ENCODE measurements at regions not wholly inside any gene's neighbourhood (a gene's known extent, or its start where the extent isn't known, plus 50 kb on each side); places are given as distances from the start of the nearest gene placed in this dataset.
"Not testable (repeated sequence)": the region's sequence is repeated elsewhere in the genome, so short reads cannot be mapped to it uniquely, and the experiment has no call there.

GRCh38 chr2:111316881-111317549 lies 196.3 kb downstream of the BCL2L11 start:
- not testable (repeated sequence) for DNase-seq (ENCODE audit: low spot score)

DNA sequence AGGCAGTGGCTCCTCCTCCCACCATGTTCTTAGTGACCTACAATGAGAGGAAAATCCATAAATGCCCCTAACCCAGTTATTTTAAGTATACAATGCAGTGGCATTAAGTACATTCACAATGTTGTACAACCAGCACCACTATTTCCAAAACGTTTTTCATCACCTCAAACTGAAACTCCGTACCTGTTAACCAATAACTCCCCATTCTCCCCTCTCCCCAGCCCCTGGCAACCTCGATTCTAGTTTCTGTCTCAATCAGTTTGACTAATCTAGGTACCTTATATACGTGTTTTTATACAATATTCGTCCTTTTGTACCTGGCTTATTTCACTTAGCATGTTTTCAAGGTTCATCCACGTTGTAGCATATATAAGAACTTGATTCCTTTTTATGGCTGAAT lies 198.8 kb downstream of the BCL2L11 start:
- not testable (repeated sequence) for DNase-seq (ENCODE audit: low spot score)

DNA sequence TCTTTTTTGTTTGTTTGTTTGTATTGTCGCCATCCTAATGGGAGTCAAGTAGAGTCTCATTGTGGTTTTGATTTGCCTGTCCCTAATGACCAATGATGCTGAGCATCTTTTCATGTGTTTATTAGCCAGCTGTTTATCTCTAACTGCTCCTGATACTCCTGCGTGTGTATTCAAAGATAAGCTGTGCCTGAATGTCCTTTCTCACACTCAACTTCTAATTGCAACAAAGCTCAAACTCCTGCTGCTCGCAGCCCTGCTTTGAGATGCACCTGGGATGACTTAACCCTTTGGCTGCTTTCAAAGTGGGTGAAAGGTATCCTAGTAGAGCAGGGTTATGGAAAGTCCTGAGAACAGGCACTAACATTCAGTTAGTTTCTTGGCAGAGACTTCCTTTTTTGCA lies 199.6 kb downstream of the BCL2L11 start:
- DNase-seq (ENCODE audit: low spot score): not testable (repeated sequence)

- DNase-seq (ENCODE audit: low spot score): not testable (repeated sequence)
Observed at GRCh38 chr2:111320965-111321364, 200.3 kb downstream of the BCL2L11 start.

GRCh38 chr2:111323384-111323783 lies 202.7 kb downstream of the BCL2L11 start:
- DNase-seq (ENCODE audit: low spot score): not testable (repeated sequence)

GRCh38 chr2:111327726-111328125 lies 207.0 kb downstream of the BCL2L11 start:
- not testable (repeated sequence) for DNase-seq (ENCODE audit: low spot score)

DNA sequence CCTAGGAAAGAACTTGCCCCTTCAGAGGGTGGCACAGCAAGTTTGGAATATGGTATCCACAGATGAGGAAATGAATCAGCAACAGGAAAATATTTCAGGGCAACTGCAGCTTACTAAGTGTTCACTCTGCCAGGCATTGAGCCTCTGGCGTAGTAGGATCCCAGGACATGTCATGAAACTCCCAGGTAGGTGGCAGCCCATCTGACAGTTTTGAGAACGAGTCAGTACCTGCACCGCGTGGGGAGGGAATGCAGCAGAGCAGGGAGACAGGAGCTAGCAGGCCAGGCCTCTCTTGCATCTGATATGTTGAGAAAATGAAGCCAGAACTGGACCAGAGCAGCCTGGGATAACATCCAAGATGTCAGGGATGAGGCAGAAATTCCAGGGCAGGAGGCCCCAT lies 208.6 kb downstream of the BCL2L11 start:
- DNase-seq (ENCODE audit: low spot score): not testable (repeated sequence)

- DNase-seq (ENCODE audit: low spot score): not testable (repeated sequence)
Observed at GRCh38 chr2:111331099-111331724, 210.5 kb downstream of the BCL2L11 start.

GRCh38 chr2:111335220-111335907 lies 214.7 kb downstream of the BCL2L11 start:
- DNase-seq (ENCODE audit: low spot score): not testable (repeated sequence)

DNA sequence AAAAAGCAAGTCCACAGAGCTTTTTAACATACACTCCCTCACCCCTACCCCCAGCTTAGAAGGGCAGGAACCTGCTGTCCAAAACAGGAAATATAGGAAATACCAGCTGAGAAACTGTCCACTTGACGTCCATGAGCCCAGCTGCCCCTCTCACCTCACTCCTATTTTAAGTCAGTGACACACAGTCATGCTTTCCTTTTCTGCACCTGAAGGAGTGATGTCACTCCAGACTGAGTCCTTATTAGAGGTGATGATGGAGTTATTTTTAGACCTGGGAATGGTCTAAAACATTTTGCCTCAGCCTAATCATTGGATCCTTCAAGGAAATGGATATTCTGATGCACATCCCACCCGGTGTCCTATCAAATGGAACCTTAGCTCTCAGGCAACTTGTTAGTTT lies 217.8 kb downstream of the BCL2L11 start:
- not testable (repeated sequence) for DNase-seq (ENCODE audit: low spot score)

DNA sequence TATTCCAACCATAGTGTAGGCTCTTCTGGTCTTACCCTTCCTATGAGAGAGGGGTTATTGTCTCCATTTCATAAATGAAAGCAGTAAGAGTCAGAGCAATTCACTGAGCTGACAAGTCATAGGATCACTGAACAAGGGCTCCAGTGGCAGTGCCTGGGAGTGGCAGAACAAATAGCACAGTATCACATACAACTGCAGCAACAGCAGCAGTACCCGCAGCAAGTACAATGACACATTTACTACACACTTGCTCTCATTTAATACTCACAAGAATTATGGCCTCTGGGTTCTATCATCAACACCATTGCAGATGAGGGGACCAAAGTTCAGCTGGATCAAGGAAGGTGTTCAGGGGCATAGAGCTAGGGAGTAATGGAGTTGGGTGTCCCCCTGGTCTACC lies 218.8 kb downstream of the BCL2L11 start:
- DNase-seq (ENCODE audit: low spot score): not testable (repeated sequence)

GRCh38 chr2:111344590-111344989 lies 223.9 kb downstream of the BCL2L11 start:
- not testable (repeated sequence) for DNase-seq (ENCODE audit: low spot score)

- not testable (repeated sequence) for DNase-seq (ENCODE audit: low spot score)
Observed at GRCh38 chr2:111345439-111345838, 224.7 kb downstream of the BCL2L11 start.

DNA sequence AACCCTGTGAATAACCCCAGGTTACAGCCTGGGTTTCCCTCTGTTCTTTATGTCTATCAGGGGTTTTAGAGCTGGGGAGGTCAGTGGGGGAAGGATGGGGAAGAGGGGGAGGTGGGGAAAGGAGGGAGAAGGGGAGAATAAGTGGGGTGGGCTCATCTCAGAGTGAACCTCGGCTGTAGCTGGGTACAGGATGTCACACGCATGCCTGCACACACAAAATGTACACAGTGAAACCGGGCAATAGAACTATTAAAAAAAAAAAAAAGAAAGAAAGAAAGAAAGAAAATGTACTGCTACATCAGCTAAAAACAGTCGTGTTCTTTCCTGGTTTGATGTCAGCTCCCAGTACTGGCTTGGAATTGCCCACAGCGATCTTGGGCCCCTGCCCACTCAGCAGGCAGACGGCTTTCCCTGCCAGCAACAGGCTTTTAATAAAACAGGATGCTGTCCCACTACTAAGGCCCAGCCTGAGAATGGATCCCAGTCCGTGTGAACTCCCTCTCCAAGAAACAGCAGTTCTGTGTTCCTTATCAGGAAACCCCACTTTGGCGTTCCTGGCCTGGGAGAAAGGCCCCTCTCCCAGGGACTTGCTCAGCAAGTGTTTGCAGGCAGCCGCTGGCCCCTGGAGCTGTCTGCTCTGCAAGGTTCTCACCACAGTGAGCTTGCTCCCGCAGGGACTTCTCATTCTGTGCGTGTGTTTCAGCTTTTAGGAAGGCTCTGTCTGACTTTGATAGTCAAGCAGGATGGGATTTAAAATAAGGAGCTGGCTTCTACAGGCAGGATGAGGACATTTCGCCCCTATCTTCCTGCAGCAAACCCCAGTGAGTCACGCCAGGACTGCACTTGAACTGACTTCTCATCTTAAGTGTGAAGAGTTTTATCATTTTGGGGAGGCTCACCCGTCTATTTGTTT lies 225.6 kb downstream of the BCL2L11 start:
- DNase-seq (ENCODE audit: low spot score): peak; percentile 49

DNA sequence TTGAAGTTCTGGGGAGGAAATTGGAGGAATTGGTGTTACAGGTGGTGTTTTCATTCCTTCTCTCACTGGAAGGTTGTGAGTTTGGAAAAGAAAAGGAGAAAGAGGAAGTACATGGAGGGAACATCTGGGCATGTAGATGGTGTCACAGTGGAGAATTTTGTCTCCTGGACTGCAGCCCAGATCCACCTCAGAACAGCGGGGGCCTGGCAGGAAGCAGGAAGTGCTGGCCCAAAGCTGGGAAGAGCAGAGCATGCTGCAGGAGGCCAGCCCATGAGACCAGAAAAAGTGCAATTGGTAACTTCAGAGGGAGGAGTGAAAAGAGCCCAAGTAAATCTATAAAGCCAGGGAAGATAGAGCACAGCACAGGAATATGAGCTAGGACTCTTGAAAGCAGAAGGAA lies 227.0 kb downstream of the BCL2L11 start:
- DNase-seq (ENCODE audit: low spot score): not testable (repeated sequence)

- not testable (repeated sequence) for DNase-seq (ENCODE audit: low spot score)
Observed at GRCh38 chr2:111348316-111348715, 227.6 kb downstream of the BCL2L11 start.

- DNase-seq (ENCODE audit: low spot score): not testable (repeated sequence)
Observed at GRCh38 chr2:111355022-111355817, 234.5 kb downstream of the BCL2L11 start.

DNA sequence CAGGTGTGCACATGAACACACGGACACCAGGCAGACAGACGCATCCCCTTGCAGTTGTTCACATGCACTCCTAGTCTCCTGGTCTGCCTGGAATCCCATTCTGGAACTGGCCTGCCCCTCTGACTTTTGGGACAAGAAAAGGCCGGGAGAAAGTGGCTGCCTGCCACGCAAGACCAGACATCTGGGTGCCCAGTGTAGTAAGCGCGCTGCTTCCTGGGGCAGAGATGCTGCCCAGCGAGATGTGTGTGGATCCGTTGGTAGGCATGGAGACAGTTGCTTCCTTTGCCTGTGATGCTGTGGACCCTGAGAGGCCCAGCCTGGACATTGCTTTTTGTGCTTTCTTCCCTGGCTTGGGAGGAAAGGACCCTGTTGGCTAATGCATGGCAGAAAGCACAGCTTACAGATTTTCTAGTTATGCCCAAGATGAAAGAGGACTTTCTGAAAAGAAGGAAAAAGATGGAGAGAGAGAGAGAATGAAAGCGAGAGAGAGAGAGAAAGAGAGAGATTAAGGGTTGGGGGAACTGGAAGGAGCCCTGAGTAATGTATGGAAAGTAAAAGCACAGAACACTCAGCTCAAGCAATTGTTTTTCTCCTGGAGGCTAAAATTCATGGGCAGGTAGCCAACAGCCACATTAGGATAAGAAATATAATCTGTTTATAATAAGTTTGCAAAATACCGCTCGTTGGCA lies 235.3 kb downstream of the BCL2L11 start:
- DNase-seq (ENCODE audit: low spot score): not testable (repeated sequence)

DNA sequence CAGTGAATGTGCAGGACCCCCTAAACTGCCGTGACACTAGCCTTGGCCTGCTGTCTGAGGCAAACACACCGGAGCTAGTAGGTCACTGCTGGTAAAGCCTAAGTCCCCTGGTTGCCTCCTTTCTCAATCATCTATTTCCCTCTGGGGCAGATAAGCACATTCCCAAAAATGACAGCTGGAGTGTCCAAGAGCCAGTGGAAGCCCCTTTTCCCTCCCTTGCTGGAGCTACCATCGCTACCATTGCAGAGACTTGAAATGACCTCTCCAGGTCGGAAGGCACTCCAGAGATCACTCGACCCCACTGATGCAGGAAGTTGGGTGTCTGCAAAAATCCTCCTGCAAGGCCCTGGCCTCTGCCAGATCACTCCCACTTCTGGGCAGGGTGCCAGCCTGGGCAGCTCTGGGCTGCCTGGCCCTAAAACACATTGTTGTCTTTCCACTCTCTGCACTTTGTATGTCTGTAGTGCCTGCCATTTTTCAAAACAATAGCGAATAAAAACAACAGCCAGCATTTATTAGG lies 235.9 kb downstream of the BCL2L11 start:
- peak; percentile 90 for DNase-seq (ENCODE audit: low spot score)
